ENCODE measurements at regions not wholly inside any gene's neighbourhood (a gene's known extent, or its start where the extent isn't known, plus 50 kb on each side); places are given as distances from the start of the nearest gene placed in this dataset.

- DNase-seq: no peak
These were observed 155.0 kb upstream of the DAB2 start for GRCh38 chr5:39579750-39580149.

- DNase-seq: no peak
These were observed 154.2 kb upstream of the DAB2 start for GRCh38 chr5:39578887-39579497.

- DNase-seq: no peak
These were observed 152.7 kb upstream of the DAB2 start for GRCh38 chr5:39577529-39577928.

- DNase-seq: no peak
These were observed 145.7 kb upstream of the DAB2 start for GRCh38 chr5:39570403-39571027.

GRCh38 chr5:39569857-39570256, 145.1 kb upstream of the DAB2 start:
- DNase-seq: no peak

GRCh38 chr5:39566891-39567290, 142.1 kb upstream of the DAB2 start:
- DNase-seq: no peak

- DNase-seq: no peak
These were observed 141.2 kb upstream of the DAB2 start for GRCh38 chr5:39566029-39566428.

GRCh38 chr5:39561421-39561820, 136.6 kb upstream of the DAB2 start:
- DNase-seq: no peak

- DNase-seq: no peak
These were observed 135.9 kb upstream of the DAB2 start for GRCh38 chr5:39560726-39561125.

GRCh38 chr5:39559923-39560322, 135.1 kb upstream of the DAB2 start:
- DNase-seq: no peak

- no peak for DNase-seq
These were observed 133.8 kb upstream of the DAB2 start for GRCh38 chr5:39558541-39558940.

- no peak for DNase-seq
These were observed 131.0 kb upstream of the DAB2 start for GRCh38 chr5:39555788-39556187.

GRCh38 chr5:39547553-39548154, 122.9 kb upstream of the DAB2 start:
- DNase-seq: peak; percentile 72

GRCh38 chr5:39544941-39545340, 120.2 kb upstream of the DAB2 start:
- DNase-seq: no peak

- no peak for DNase-seq
These were observed 118.6 kb upstream of the DAB2 start for GRCh38 chr5:39543335-39543734.

- DNase-seq: no peak
These were observed 117.9 kb upstream of the DAB2 start for GRCh38 chr5:39542511-39543285.

GRCh38 chr5:39541920-39542319, 117.1 kb upstream of the DAB2 start:
- DNase-seq: no peak

GRCh38 chr5:39539470-39539869, 114.7 kb upstream of the DAB2 start:
- DNase-seq: no peak

- no peak for DNase-seq
These were observed 109.9 kb upstream of the DAB2 start for GRCh38 chr5:39534690-39535089.

GRCh38 chr5:39533749-39534148, 109.0 kb upstream of the DAB2 start:
- DNase-seq: no peak

GRCh38 chr5:39532511-39532910, 107.7 kb upstream of the DAB2 start:
- no peak for DNase-seq

- no peak for DNase-seq
These were observed 106.5 kb upstream of the DAB2 start for GRCh38 chr5:39531306-39531705.

- no peak for DNase-seq
These were observed 102.2 kb upstream of the DAB2 start for GRCh38 chr5:39526914-39527477.

Measured in left hindlimb (tissue), 1 donor.